GM12878 (cell line): ENCODE measurements at regions not wholly inside any gene's neighbourhood (a gene's known extent, or its start where the extent isn't known, plus 50 kb on each side); places are given as distances from the start of the nearest gene placed in this dataset.

Experiments
- ATAC-seq: fragments of 200-7000 bp; cut with Tn5 transposase; 3 replicates; pipeline ENCODE4 v1.9.1; 2020; ENCODE audit warnings: mild to moderate bottlenecking, moderate library complexity
- BruUV-seq: library from RNA; stranded (reverse); fragments of 400-500 nt; replicated peaks from 2 replicates; lab custom pipeline; 2021; lab: Mats Ljungman, UMichigan
- CTCF ChIA-PET: fragments of 300-600 bp; sonication (Branson Sonifier 250); formaldehyde crosslinking; extraction: SDS; loops from one replicate; lab custom pipeline; 2021; ENCODE audit warnings: inconsistent platforms; lab: Yijun Ruan, JAX
- POLR2A ChIA-PET: fragments of 350-600 bp; formaldehyde crosslinking; extraction: SDS; loops from one replicate; lab custom pipeline; 2021; ENCODE audit warnings: inconsistent platforms; lab: Charles Lee
- RAD21 ChIA-PET: fragments of 300-600 bp; sonication (Branson Sonifier 250); formaldehyde crosslinking; loops from one replicate; lab custom pipeline; 2023; ENCODE audit warnings: antibody characterized with exemption; ENCODE audit not compliant: unreplicated experiment; lab: Charles Lee
- SMC1A ChIA-PET: fragments of 300-600 bp; sonication (Branson Sonifier 250); formaldehyde crosslinking; loops from one replicate; lab custom pipeline; 2023; ENCODE audit not compliant: unreplicated experiment, uncharacterized antibody; lab: Charles Lee
- DNase-seq: peaks from one replicate; pipeline ENCODE4 v3.0.0-alpha.2; 2011; ENCODE audit warnings: low read depth, low spot score
- FAIRE-seq: peaks from 3 replicates; lab custom pipeline; 2011; peaks lifted over from hg19 to GRCh38; lab: Jason Lieb, UNC
- H2AFZ ChIP-seq: 2 replicates; pipeline ENCODE4 v1.6.0; 2011; ENCODE audit warnings: low read depth, low read length, control low read depth; ENCODE audit not compliant: control insufficient read depth
- H3K27ac ChIP-seq: 2 replicates; pipeline ENCODE4 v1.5.1; 2011; ENCODE audit warnings: control low read depth; ENCODE audit not compliant: control insufficient read depth, insufficient read depth
- H3K27me3 ChIP-seq, 2 experiments: replicated peaks in 1 of 2; 2 replicates each; pipeline versions ENCODE4 v1.6.0 to v1.6.1; 2011; ENCODE audit warnings: low read length in 1 of 2; ENCODE audit not compliant: control insufficient read depth in 2 of 2, insufficient read depth in 2 of 2
- H3K36me3 ChIP-seq, 2 experiments: 2 replicates each; pipeline ENCODE4 v1.5.1; 2011; ENCODE audit warnings: low read length in 1 of 2; ENCODE audit not compliant: control insufficient read depth in 2 of 2, insufficient read depth in 2 of 2
- H3K4me1 ChIP-seq: 2 replicates; pipeline ENCODE4 v1.6.1; 2011; ENCODE audit warnings: mild to moderate bottlenecking, low read length, moderate library complexity, mixed read lengths; ENCODE audit not compliant: control insufficient read depth, insufficient read depth
- H3K4me2 ChIP-seq: 2 replicates; pipeline ENCODE4 v1.6.0; 2011; ENCODE audit warnings: control low read depth; ENCODE audit not compliant: control insufficient read depth, insufficient read depth
- H3K4me3 ChIP-seq: fragments of 200-600 bp; sonication (generic); 2 replicates; pipeline ENCODE4 v1.5.1; 2016
- H3K79me2 ChIP-seq: 2 replicates; pipeline ENCODE4 v1.6.0; 2011; ENCODE audit warnings: low read length; ENCODE audit not compliant: control insufficient read depth, insufficient read depth
- H3K9ac ChIP-seq: 2 replicates; pipeline ENCODE4 v1.8.0; 2011; ENCODE audit warnings: low read length, control low read depth, mixed read lengths; ENCODE audit not compliant: control insufficient read depth, insufficient read depth
- H3K9me3 ChIP-seq: replicated peaks from 3 replicates; pipeline ENCODE4 v1.5.1; 2011; ENCODE audit warnings: mild to moderate bottlenecking, low read length; ENCODE audit not compliant: control insufficient read depth, insufficient read depth
- H4K20me1 ChIP-seq: 2 replicates; pipeline ENCODE4 v1.6.0; 2011; ENCODE audit not compliant: control insufficient read depth, insufficient read depth
- BMI1 ChIP-seq: fragments of 450-650 bp; IDR thresholded peaks from 2 replicates; pipeline ENCODE4 v1.6.1; 2016; ENCODE audit warnings: mild to moderate bottlenecking, moderate library complexity, borderline replicate concordance
- BRCA1 ChIP-seq: IDR thresholded peaks from 2 replicates; pipeline ENCODE4 v1.6.1; 2011; ENCODE audit warnings: low read depth, low read length, improper control_type of control experiment
- EP300 ChIP-seq, 2 experiments: fragments of 150-350 bp in 1 of 2; IDR thresholded peaks; 2 replicates each; pipeline ENCODE4 v1.6.1; 2011 to 2012; ENCODE audit warnings: low read depth in 2 of 2, low read length in 2 of 2, borderline replicate concordance in 1 of 2, improper control_type of control experiment in 1 of 2, inconsistent platforms in 1 of 2; ENCODE audit not compliant: control insufficient read depth in 1 of 2
- ESRRA ChIP-seq: IDR thresholded peaks from 2 replicates; pipeline ENCODE4 v1.6.1; 2012; ENCODE audit warnings: mild to moderate bottlenecking, low read length, improper control_type of control experiment
- ETV6 ChIP-seq, 2 experiments: fragments of 450-650 bp in 1 of 2; IDR thresholded peaks in 1 of 2; conservative IDR thresholded peaks in 1 of 2; 2 replicates each; pipeline ENCODE4 v1.6.1; 2014; ENCODE audit warnings: antibody characterized with exemption in 1 of 2, borderline replicate concordance in 1 of 2, low read depth in 1 of 2, mild to moderate bottlenecking in 1 of 2, moderate library complexity in 1 of 2
- FOXK2 ChIP-seq: fragments of 450-650 bp; IDR thresholded peaks from 2 replicates; pipeline ENCODE4 v1.6.1; 2017; ENCODE audit warnings: mild to moderate bottlenecking, moderate library complexity
- KDM1A ChIP-seq: fragments of 200-600 bp; sonication (generic); IDR thresholded peaks from 2 replicates; pipeline ENCODE4 v1.6.1; 2016; ENCODE audit warnings: borderline replicate concordance
- SMAD5 ChIP-seq: IDR thresholded peaks from 2 replicates; pipeline ENCODE4 v1.6.1; 2016; ENCODE audit warnings: antibody characterized with exemption, low read depth
- TCF3 ChIP-seq: IDR thresholded peaks from 2 replicates; pipeline ENCODE4 v1.6.1; 2012; ENCODE audit warnings: low read depth, mild to moderate bottlenecking, low read length, borderline replicate concordance; ENCODE audit not compliant: insufficient read depth
- TCF7 ChIP-seq: IDR thresholded peaks from 2 replicates; pipeline ENCODE4 v1.6.1; 2014; ENCODE audit warnings: antibody characterized with exemption, borderline replicate concordance
- ZNF217 ChIP-seq: fragments of 450-650 bp; IDR thresholded peaks from 2 replicates; pipeline ENCODE4 v1.6.1; 2017; ENCODE audit warnings: antibody characterized with exemption, mild to moderate bottlenecking
- ZNF24 ChIP-seq: fragments of 450-650 bp; IDR thresholded peaks from 2 replicates; pipeline ENCODE4 v1.6.1; 2017; ENCODE audit warnings: antibody characterized with exemption, mild to moderate bottlenecking
- WGBS: methylation state at CpG from one replicate; pipeline ENCODE4 v1.1.6; 2016; ENCODE audit warnings: low lambda C conversion rate; ENCODE audit not compliant: insufficient replicate concordance, insufficient coverage; ENCODE audit errors: missing lambda C conversion rate; 5-methylcytosine and 5-hydroxymethylcytosine counted together
- in situ Hi-C: fragments of 300-500 bp; cut with MboI; formaldehyde crosslinking; loops from 9 replicates; pipeline ENCODE4 v1.14.3; 2018; ENCODE audit warnings: mixed read lengths
- intact Hi-C: fragments of 100-400 bp; cut with micrococcal nuclease; formaldehyde crosslinking; loops from one replicate; pipeline ENCODE4 v1.14.2; 2022; ENCODE audit not compliant: unreplicated experiment
- TF ChIP-seq, protein P1 (sequence below): IDR thresholded peaks from 2 replicates; pipeline ENCODE4 v1.6.1; 2011; ENCODE audit warnings: borderline replicate concordance, low read depth, mild to moderate bottlenecking, moderate library complexity, mixed read lengths, low read length; ENCODE audit not compliant: insufficient read depth; ENCODE audit errors: extremely low read length
- TF ChIP-seq, protein P2 (sequence below): IDR thresholded peaks from 2 replicates; pipeline ENCODE4 v1.6.1; 2012; ENCODE audit warnings: low read depth, low read length, improper control_type of control experiment

DNA sequence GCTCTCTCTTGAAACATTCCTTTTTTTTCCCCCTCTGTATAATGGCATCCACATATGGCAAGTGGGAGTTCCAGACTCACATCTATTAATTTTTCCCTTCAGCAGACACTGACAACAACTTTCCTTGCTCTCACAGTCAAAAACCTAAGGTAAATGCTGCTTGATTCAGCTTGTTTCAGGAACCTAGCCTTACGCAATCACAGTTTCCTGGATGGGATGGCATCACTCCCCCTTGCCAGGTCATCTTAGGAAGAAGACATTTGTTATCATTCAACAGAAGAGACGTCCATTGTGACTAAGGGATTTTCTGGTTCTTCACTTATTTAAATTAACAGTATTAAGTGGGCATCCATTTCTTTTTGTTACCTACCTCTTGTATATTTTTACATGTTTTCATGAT is 112.0 kb upstream of the PDGFD start:
- ChIA-PET SMC1A (interaction anchor here (1.4 kb wide), 2 partner anchors 13 to 16 kb away, joined by 3 read pairs; no protein-coding TSS in a partner anchor), POLR2A (no interaction called here), RAD21 (no interaction called here), CTCF (interaction anchor here (1.3 kb wide), 1 partner anchor 22 kb away, joined by 4 read pairs; no protein-coding TSS in a partner anchor)
- in situ Hi-C loops = no loop called here
- Histone ChIP-seq H3K27me3 (no peaks in the 10 kb centered on the region; a peak in 1 of 4 replicates), H4K20me1 (no peaks in the 10 kb centered on the region), H3K79me2 (no peaks in the 10 kb centered on the region), H2AFZ (no peak overlapping the region), H3K9me3 (no peaks in the 10 kb centered on the region), H3K27ac (no peak overlapping the region), H3K4me1 (no peaks in the 10 kb centered on the region), H3K9ac (no peak overlapping the region), H3K4me2 (no peak overlapping the region), H3K36me3 (no peaks in the 10 kb centered on the region), H3K4me3 (no peak overlapping the region)
- intact Hi-C loops = no loop called here
- WGBS = 22% methylated on average over 2 of the region's 2 CpGs
- FAIRE-seq (no peak), ATAC-seq (no peak), DNase-seq (no peak)
- no peak for TF ChIP-seq BMI1
- TF ChIP-seq EP300 (IDR thresholded peaks at IDR 0.05; ENCODE audit: borderline replicate concordance in 1 of 2, control insufficient read depth in 1 of 2, low read depth in 2 of 2, low read length in 2 of 2) = no peak
- TF ChIP-seq, protein P1, sequence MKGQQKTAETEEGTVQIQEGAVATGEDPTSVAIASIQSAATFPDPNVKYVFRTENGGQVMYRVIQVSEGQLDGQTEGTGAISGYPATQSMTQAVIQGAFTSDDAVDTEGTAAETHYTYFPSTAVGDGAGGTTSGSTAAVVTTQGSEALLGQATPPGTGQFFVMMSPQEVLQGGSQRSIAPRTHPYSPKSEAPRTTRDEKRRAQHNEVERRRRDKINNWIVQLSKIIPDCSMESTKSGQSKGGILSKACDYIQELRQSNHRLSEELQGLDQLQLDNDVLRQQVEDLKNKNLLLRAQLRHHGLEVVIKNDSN = no peak
- no TSS peak for BruUV-seq

DNA sequence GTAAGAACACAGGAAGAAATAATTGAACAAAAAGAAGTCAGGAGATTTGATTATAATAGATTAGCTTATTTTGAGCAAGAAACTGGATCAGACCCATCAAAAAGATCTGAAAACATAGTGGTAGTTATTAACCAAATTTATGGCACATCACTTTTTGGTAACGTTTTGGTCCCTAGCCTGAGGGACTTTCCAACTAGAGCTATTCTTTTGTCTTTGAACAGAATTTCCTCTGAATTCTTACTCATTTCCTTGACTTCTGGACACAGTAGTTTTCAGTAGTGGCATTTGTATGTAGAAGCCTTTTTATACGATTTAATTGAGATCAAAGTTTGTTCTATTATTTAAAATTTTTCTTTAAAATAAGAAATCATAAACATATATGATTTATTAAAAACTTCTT is 96.5 kb upstream of the PDGFD start:
- BruUV-seq = no TSS peak
- in situ Hi-C loops = no loop called here

More for the DNA sequence above, 96.5 kb upstream of the PDGFD start:
- H2AFZ ChIP-seq = no peak overlapping the region
- SMC1A ChIA-PET = interaction anchor here (1.2 to 1.4 kb wide), 2 partner anchors 10 to 11 kb away, joined by 3 to 5 read pairs; no protein-coding TSS in a partner anchor
- H3K9ac ChIP-seq = no peak overlapping the region
- TF ChIP-seq TCF7 (no peak), ESRRA (no peak), ZNF217 (no peak), BRCA1 (no peak), ETV6 (conservative IDR thresholded peaks at IDR 0.05 in 1 of 2, IDR thresholded peaks at IDR 0.05 in 1 of 2; ENCODE audit: borderline replicate concordance in 1 of 2, low read depth in 1 of 2) (no peak), SMAD5 (no peak), KDM1A (no peak), ZNF24 (no peak), FOXK2 (no peak), TCF3 (no peak)
- TF ChIP-seq, protein P2, sequence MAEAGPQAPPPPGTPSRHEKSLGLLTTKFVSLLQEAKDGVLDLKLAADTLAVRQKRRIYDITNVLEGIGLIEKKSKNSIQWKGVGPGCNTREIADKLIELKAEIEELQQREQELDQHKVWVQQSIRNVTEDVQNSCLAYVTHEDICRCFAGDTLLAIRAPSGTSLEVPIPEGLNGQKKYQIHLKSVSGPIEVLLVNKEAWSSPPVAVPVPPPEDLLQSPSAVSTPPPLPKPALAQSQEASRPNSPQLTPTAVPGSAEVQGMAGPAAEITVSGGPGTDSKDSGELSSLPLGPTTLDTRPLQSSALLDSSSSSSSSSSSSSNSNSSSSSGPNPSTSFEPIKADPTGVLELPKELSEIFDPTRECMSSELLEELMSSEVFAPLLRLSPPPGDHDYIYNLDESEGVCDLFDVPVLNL = no peak
- TF ChIP-seq, all 136 proteins: peak for 0
- RAD21 ChIA-PET = no interaction called here
- no peak overlapping the region for H3K27ac ChIP-seq
- H3K4me3 ChIP-seq = no peak overlapping the region
- H3K9me3 ChIP-seq = no peaks in the 10 kb centered on the region
- H3K79me2 ChIP-seq = no peaks in the 10 kb centered on the region
- H3K36me3 ChIP-seq = no peaks in the 10 kb centered on the region
- no peaks in the 10 kb centered on the region for H3K4me1 ChIP-seq
- no peak overlapping the region for H3K4me2 ChIP-seq
- no peak for DNase-seq
- CTCF ChIA-PET = interaction anchor here (0.9 kb wide), 1 partner anchor 13 kb away, joined by 3 read pairs; no protein-coding TSS in a partner anchor
- ATAC-seq = no peak
- 14% methylated on average over 2 of the region's 2 CpGs for WGBS
- H4K20me1 ChIP-seq = no peaks in the 10 kb centered on the region
- H3K27me3 ChIP-seq = peaks cover 0 to 4% of the 10 kb centered on the region in 2 experiments; a peak in 2 of 4 replicates
- POLR2A ChIA-PET = no interaction called here
- intact Hi-C loops = no loop called here
- no peak for FAIRE-seq
